ENCODE measurements at regions not wholly inside any gene's neighbourhood (a gene's known extent, or its start where the extent isn't known, plus 50 kb on each side); places are given as distances from the start of the nearest gene placed in this dataset.

- H3K4me3 ChIP-seq (ENCODE audit: control insufficient read depth, low read depth, low read length), result no peak overlapping the region
- DNase-seq (ENCODE audit: low read depth), result no peak
- no peak for TF ChIP-seq CTCF (conservative IDR thresholded peaks at IDR 0.05; ENCODE audit: control insufficient read depth, insufficient read depth, low read depth, low read length)
These were observed 678.5 kb downstream of the USP25 start for GRCh38 chr21:16408280-16408679.

- TF ChIP-seq CTCF (conservative IDR thresholded peaks at IDR 0.05; ENCODE audit: control insufficient read depth, insufficient read depth, low read depth, low read length), result no peak
- no peak for DNase-seq (ENCODE audit: low read depth)
- H3K4me3 ChIP-seq (ENCODE audit: control insufficient read depth, low read depth, low read length), result no peak overlapping the region
These were observed 679.6 kb downstream of the USP25 start for GRCh38 chr21:16409352-16409751.

GRCh38 chr21:16418226-16418625 lies 688.4 kb downstream of the USP25 start:
- TF ChIP-seq CTCF (conservative IDR thresholded peaks at IDR 0.05; ENCODE audit: control insufficient read depth, insufficient read depth, low read depth, low read length), result no peak
- peak; percentile 74 for DNase-seq (ENCODE audit: low read depth)
- no peak overlapping the region for H3K4me3 ChIP-seq (ENCODE audit: control insufficient read depth, low read depth, low read length)

- no peak overlapping the region for H3K4me3 ChIP-seq (ENCODE audit: control insufficient read depth, low read depth, low read length)
- no peak for TF ChIP-seq CTCF (conservative IDR thresholded peaks at IDR 0.05; ENCODE audit: control insufficient read depth, insufficient read depth, low read depth, low read length)
- no peak for DNase-seq (ENCODE audit: low read depth)
These were observed 688.9 kb downstream of the USP25 start for GRCh38 chr21:16418642-16419041.

GRCh38 chr21:16419188-16419921 lies 689.6 kb downstream of the USP25 start:
- no peak for TF ChIP-seq CTCF (conservative IDR thresholded peaks at IDR 0.05; ENCODE audit: control insufficient read depth, insufficient read depth, low read depth, low read length)
- peak overlapping the region; percentile 63 for H3K4me3 ChIP-seq (ENCODE audit: control insufficient read depth, low read depth, low read length)
- peak; percentile 93 for DNase-seq (ENCODE audit: low read depth)

GRCh38 chr21:16420031-16420724 lies 690.4 kb downstream of the USP25 start:
- no peak for TF ChIP-seq CTCF (conservative IDR thresholded peaks at IDR 0.05; ENCODE audit: control insufficient read depth, insufficient read depth, low read depth, low read length)
- peak overlapping the region; percentile 63 for H3K4me3 ChIP-seq (ENCODE audit: control insufficient read depth, low read depth, low read length)
- peak; percentile 81 for DNase-seq (ENCODE audit: low read depth)

All from fibroblast of mammary gland (primary cell).